ENCODE measurements at regions not wholly inside any gene's neighbourhood (a gene's known extent, or its start where the extent isn't known, plus 50 kb on each side); places are given as distances from the start of the nearest gene placed in this dataset.

DNA sequence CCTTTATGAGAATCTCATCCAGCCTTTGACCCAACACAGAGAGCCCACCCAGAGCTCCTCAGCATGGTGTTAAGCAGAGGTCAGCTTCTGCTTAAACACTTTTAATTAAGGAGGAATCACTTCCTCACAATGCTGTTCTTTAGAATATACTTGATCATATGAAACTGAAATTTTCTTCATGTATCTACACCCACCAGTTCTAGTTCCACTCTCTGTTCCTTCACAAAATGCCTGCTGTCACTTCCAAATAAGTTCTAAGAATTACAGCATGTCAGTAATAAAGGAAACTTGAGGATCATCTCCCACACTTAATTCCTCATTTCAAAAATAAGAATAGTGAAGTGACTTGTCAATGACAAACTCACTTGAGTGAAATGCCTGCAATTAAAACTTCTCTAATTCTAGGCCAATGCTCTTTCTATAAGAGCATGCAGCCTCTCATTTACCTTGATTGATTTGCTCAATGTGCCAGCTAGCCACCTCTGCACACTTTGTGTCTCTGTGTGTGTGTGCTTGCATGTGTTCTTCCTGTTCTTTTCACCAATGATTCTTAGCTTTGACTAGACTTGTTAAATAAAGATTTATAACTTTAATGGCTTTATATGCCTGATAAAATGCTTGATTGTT, 356.3 kb downstream of the PLPP3 start:
- H3K4me3 ChIP-seq (ENCODE audit: low read depth, poor library complexity, severe bottlenecking): no peak overlapping the region
- intact Hi-C loops (cut with DNase I; ENCODE audit: low total_unique reads): no loop called here
- TF ChIP-seq POLR2A (IDR thresholded peaks at IDR 0.05): no peak
- TF ChIP-seq, protein P1, sequence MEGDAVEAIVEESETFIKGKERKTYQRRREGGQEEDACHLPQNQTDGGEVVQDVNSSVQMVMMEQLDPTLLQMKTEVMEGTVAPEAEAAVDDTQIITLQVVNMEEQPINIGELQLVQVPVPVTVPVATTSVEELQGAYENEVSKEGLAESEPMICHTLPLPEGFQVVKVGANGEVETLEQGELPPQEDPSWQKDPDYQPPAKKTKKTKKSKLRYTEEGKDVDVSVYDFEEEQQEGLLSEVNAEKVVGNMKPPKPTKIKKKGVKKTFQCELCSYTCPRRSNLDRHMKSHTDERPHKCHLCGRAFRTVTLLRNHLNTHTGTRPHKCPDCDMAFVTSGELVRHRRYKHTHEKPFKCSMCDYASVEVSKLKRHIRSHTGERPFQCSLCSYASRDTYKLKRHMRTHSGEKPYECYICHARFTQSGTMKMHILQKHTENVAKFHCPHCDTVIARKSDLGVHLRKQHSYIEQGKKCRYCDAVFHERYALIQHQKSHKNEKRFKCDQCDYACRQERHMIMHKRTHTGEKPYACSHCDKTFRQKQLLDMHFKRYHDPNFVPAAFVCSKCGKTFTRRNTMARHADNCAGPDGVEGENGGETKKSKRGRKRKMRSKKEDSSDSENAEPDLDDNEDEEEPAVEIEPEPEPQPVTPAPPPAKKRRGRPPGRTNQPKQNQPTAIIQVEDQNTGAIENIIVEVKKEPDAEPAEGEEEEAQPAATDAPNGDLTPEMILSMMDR (IDR thresholded peaks at IDR 0.05): no peak
- DNase-seq (ENCODE audit: low spot score in 2 of 2): no peak

DNA sequence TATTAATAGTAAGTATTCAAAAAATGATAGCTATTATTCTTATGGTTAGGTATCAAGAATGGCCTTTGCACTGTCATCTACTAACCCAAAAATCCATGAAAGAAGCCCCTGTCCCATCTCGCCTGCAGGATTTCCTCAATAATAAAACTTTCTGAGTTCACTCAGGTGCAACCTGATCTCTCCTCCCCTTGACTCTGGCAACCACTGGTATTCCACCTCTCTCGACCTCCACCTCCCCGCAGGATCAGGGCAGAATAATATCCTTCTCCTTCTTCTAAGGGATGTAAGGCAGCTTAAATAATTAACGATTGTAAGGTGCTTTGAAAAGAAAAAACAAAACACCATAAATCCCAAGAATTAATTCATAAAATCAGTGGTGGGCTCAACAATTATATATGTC, 359.3 kb downstream of the PLPP3 start:
- WGBS, 2 donors: 94 to 95% methylated on average over 4 of the region's 4 CpGs

DNA sequence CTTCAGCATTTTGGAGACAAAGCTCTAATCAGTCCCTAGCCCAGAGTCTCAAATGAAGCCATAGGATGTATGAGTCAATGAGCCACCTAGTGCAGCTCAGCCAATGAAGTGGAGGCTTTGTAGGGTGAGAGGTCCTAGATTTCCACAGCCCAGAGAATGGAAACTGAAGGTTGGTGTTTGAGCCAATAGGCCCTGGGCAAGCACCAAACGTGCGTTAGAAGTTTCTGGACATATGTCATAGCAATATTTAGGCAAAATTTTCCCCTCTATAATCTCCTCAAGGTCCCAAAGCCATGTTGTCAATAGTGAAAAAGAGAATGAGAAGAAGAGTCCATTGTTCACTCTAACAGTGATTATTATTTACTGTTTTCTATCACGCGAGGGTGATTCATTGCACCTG, 361.3 kb downstream of the PLPP3 start:
- no peak for DNase-seq (ENCODE audit: low spot score in 2 of 2)
- H3K4me3 ChIP-seq (ENCODE audit: low read depth, poor library complexity, severe bottlenecking): no peak overlapping the region
- intact Hi-C loops (cut with DNase I; ENCODE audit: low total_unique reads): no loop called here
- no peak for TF ChIP-seq POLR2A (IDR thresholded peaks at IDR 0.05)
- TF ChIP-seq, protein P1 (IDR thresholded peaks at IDR 0.05): no peak
- WGBS, 2 donors: 84 to 85% methylated on average over 4 of the region's 4 CpGs

More for the DNA sequence above, 359.3 kb downstream of the PLPP3 start:
- DNase-seq (ENCODE audit: low spot score in 2 of 2): no peak
- H3K4me3 ChIP-seq (ENCODE audit: low read depth, poor library complexity, severe bottlenecking): no peak overlapping the region
- intact Hi-C loops (cut with DNase I; ENCODE audit: low total_unique reads): no loop called here
- TF ChIP-seq, protein P1 (IDR thresholded peaks at IDR 0.05): no peak
- TF ChIP-seq POLR2A (IDR thresholded peaks at IDR 0.05): no peak

DNA sequence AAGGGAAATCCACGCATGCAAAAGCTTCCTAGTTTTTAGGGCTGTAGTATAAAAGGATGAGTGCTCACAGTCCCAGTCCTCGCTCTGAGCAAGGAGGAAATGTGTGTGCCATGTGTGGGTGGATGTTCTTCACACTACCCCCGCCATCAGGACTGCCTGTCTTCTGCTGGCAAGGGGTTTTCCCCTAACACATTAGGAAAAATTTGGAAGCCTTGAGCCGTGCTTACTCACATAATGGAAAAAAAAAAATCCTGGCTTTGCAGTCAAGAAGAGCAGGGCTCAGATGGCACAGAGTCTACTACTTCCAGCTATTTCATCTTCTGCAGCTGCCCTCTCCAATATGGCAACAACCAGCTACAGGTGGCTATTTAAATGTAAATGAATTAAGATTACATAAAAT, 363.1 kb downstream of the PLPP3 start:
- no peak overlapping the region for H3K4me3 ChIP-seq (ENCODE audit: low read depth, poor library complexity, severe bottlenecking)
- intact Hi-C loops (cut with DNase I; ENCODE audit: low total_unique reads): no loop called here
- TF ChIP-seq, protein P1 (IDR thresholded peaks at IDR 0.05): no peak
- no peak for TF ChIP-seq POLR2A (IDR thresholded peaks at IDR 0.05)
- 15 to 20% methylated on average over 4 of the region's 4 CpGs for WGBS, 2 donors
- peak in 1 of 2 donors; percentile 29 for DNase-seq (ENCODE audit: low spot score in 2 of 2)

GRCh38 chr1:56215771-56216170, 363.6 kb downstream of the PLPP3 start:
- intact Hi-C loops (cut with DNase I; ENCODE audit: low total_unique reads): no loop called here
- no peak for DNase-seq (ENCODE audit: low spot score in 2 of 2)
- 37 to 51% methylated on average over 4 of the region's 4 CpGs for WGBS, 2 donors
- TF ChIP-seq, protein P1 (IDR thresholded peaks at IDR 0.05): no peak
- no peak for TF ChIP-seq POLR2A (IDR thresholded peaks at IDR 0.05)
- no peak overlapping the region for H3K4me3 ChIP-seq (ENCODE audit: low read depth, poor library complexity, severe bottlenecking)

GRCh38 chr1:56215086-56215485, 364.3 kb downstream of the PLPP3 start:
- 47 to 56% methylated on average over 3 of the region's 3 CpGs for WGBS, 2 donors
- DNase-seq (ENCODE audit: low spot score in 2 of 2): no peak
- intact Hi-C loops (cut with DNase I; ENCODE audit: low total_unique reads): no loop called here
- H3K4me3 ChIP-seq (ENCODE audit: low read depth, poor library complexity, severe bottlenecking): no peak overlapping the region
- TF ChIP-seq, protein P1 (IDR thresholded peaks at IDR 0.05): no peak
- no peak for TF ChIP-seq POLR2A (IDR thresholded peaks at IDR 0.05)

Data from lower leg skin (tissue), 4 donors.